ENCODE measurements at regions not wholly inside any gene's neighbourhood (a gene's known extent, or its start where the extent isn't known, plus 50 kb on each side); places are given as distances from the start of the nearest gene placed in this dataset.

DNA sequence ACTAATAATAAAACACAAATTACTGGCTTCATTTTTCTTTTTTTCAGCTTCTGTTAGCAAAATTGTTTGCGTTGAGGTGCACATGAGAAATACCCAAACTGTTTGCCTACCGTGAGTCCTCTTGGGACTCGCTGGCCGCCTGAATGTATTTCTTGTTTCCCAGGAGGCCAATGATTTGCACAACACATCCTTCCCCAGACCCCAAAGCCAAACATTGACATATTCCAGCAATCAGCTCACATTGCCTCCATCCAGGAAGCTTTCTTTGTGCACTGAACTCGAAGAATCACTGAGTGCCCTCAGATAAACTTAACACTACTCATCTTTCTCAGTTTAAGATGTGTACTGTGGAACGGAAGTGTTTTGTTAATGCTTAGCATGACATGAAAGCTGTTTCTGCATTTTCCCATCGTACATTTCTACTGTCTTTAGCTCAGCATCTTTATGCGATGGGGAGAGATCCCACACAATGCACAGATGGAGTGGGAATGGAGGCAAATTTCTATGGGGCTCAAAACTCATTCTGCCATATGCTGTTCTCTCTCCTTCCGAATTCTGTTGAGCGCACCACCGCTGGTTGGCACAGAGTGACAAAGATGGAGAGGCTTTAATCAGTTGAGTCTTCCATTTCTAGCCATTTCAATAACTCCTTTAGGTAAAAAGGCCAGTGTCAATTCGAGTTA lies 399.5 kb downstream of the RFC3 start (continued):
- TF ChIP-seq, protein P1, sequence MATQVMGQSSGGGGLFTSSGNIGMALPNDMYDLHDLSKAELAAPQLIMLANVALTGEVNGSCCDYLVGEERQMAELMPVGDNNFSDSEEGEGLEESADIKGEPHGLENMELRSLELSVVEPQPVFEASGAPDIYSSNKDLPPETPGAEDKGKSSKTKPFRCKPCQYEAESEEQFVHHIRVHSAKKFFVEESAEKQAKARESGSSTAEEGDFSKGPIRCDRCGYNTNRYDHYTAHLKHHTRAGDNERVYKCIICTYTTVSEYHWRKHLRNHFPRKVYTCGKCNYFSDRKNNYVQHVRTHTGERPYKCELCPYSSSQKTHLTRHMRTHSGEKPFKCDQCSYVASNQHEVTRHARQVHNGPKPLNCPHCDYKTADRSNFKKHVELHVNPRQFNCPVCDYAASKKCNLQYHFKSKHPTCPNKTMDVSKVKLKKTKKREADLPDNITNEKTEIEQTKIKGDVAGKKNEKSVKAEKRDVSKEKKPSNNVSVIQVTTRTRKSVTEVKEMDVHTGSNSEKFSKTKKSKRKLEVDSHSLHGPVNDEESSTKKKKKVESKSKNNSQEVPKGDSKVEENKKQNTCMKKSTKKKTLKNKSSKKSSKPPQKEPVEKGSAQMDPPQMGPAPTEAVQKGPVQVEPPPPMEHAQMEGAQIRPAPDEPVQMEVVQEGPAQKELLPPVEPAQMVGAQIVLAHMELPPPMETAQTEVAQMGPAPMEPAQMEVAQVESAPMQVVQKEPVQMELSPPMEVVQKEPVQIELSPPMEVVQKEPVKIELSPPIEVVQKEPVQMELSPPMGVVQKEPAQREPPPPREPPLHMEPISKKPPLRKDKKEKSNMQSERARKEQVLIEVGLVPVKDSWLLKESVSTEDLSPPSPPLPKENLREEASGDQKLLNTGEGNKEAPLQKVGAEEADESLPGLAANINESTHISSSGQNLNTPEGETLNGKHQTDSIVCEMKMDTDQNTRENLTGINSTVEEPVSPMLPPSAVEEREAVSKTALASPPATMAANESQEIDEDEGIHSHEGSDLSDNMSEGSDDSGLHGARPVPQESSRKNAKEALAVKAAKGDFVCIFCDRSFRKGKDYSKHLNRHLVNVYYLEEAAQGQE (IDR thresholded peaks at IDR 0.05): no peak
- TF ChIP-seq YY1 (IDR thresholded peaks at IDR 0.05) (no peak), FOXA2 (IDR thresholded peaks at IDR 0.05) (no peak)

DNA sequence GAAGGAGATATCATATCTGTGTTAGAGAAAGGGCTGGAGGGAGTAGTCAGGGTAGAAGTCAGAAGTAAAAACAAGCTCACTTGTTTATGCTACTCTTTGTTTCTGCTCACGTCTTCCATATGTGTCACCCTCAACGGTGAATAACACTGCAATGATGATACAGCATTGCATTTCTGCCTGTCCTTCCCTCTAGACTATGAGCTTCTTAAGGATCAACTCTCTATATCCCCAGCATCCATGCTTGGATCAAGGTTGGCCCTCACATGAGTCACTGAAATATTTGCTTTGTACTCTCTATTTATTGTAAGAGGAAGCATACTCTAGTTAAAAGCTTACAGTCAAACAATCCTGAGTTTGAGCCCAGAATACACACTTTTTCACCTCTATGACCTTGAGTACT lies 406.0 kb downstream of the RFC3 start:
- Histone ChIP-seq H3K27ac (ENCODE audit: low read depth in 1 of 2, low read length in 2 of 2) (no peak overlapping the region), H3K36me3 (ENCODE audit: control insufficient read depth in 4 of 4, insufficient read depth in 3 of 4, low read depth in 1 of 4, low read length in 3 of 4) (no peaks in the 10 kb centered on the region), H3K4me3 (ENCODE audit: low read depth in 1 of 3, low read length in 3 of 3) (no peak overlapping the region), H3K9ac (ENCODE audit: low read depth in 1 of 2, low read length in 2 of 2) (no peak overlapping the region), H3K4me1 (ENCODE audit: control insufficient read depth in 4 of 4, insufficient read depth in 4 of 4, low read length in 3 of 4) (no peaks in the 10 kb centered on the region), H3K27me3 (ENCODE audit: control insufficient read depth in 4 of 4, insufficient read depth in 4 of 4, low read length in 3 of 4) (no peaks in the 10 kb centered on the region), H3K9me3 (ENCODE audit: control insufficient read depth in 4 of 4, low read length in 3 of 4) (no peaks in the 10 kb centered on the region)
- 74% methylated on average over 2 of the region's 2 CpGs for WGBS
- no peak for DNase-seq (ENCODE audit: low spot score)
- TF ChIP-seq, protein P2, sequence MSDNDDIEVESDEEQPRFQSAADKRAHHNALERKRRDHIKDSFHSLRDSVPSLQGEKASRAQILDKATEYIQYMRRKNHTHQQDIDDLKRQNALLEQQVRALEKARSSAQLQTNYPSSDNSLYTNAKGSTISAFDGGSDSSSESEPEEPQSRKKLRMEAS (IDR thresholded peaks at IDR 0.05): no peak
- no peak for TF ChIP-seq SP1 (IDR thresholded peaks at IDR 0.05)
- TF ChIP-seq HNF4A (conservative IDR thresholded peaks at IDR 0.05): no peak
- TF ChIP-seq EGR1 (IDR thresholded peaks at IDR 0.05; ENCODE audit: low read depth in 2 of 2): no peak
- no peak for TF ChIP-seq NR2F2 (IDR thresholded peaks at IDR 0.05)
- no peak for TF ChIP-seq TAF1 (conservative IDR thresholded peaks at IDR 0.05)
- TF ChIP-seq, protein P1 (IDR thresholded peaks at IDR 0.05): no peak
- no peak for TF ChIP-seq RAD21 (IDR thresholded peaks at IDR 0.05)
- TF ChIP-seq FOXA1 (IDR thresholded peaks at IDR 0.05): no peak

DNA sequence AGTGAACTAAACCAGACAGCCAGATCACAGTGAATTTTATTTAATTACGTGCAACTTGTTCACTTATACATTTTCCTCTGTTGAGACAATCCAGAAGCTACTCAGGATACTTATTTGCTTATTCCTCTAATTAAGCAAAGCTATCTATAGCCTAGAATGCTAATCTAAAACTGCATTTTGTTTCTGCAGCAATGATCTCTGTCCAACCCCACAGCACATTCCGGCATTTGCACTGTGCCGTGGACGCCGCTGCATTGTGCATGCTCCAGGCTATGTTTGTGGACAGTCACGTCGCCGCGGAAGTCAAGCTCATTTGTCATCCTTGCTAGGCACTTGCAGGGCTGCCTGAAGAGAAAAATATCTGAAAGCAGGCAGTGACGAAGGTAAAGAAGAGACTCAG lies 406.9 kb downstream of the RFC3 start:
- TF ChIP-seq HNF4A (conservative IDR thresholded peaks at IDR 0.05) (no peak), EGR1 (IDR thresholded peaks at IDR 0.05; ENCODE audit: low read depth in 2 of 2) (no peak), NR2F2 (IDR thresholded peaks at IDR 0.05) (no peak), RXRA (IDR thresholded peaks at IDR 0.05) (peak in 1 of 2 donors; percentile 30)
- Histone ChIP-seq H3K4me3 (ENCODE audit: low read depth in 1 of 3, low read length in 3 of 3) (no peak overlapping the region), H3K27ac (ENCODE audit: low read depth in 1 of 2, low read length in 2 of 2) (no peak overlapping the region), H3K4me1 (ENCODE audit: control insufficient read depth in 4 of 4, insufficient read depth in 4 of 4, low read length in 3 of 4) (no peaks in the 10 kb centered on the region), H3K36me3 (ENCODE audit: control insufficient read depth in 4 of 4, insufficient read depth in 3 of 4, low read depth in 1 of 4, low read length in 3 of 4) (no peaks in the 10 kb centered on the region), H3K27me3 (ENCODE audit: control insufficient read depth in 4 of 4, insufficient read depth in 4 of 4, low read length in 3 of 4) (no peaks in the 10 kb centered on the region), H3K9me3 (ENCODE audit: control insufficient read depth in 4 of 4, low read length in 3 of 4) (no peaks in the 10 kb centered on the region), H3K9ac (ENCODE audit: low read depth in 1 of 2, low read length in 2 of 2) (no peak overlapping the region)
- 81% methylated on average over 10 of the region's 10 CpGs for WGBS
- DNase-seq (ENCODE audit: low spot score): no peak

Data from liver (tissue), 7 donors.